H9 (cell line): ENCODE measurements at regions not wholly inside any gene's neighbourhood (a gene's known extent, or its start where the extent isn't known, plus 50 kb on each side); places are given as distances from the start of the nearest gene placed in this dataset.

Experiments used
- DNase-seq: peaks from one replicate; pipeline ENCODE4 v3.0.0-alpha.2; 2017
- H2AFZ ChIP-seq: one replicate; pipeline ENCODE4 v1.6.1; 2013; ENCODE audit warnings: mild to moderate bottlenecking, low read length, control low read depth, moderate library complexity
- H2AK5ac ChIP-seq: 2 replicates; pipeline ENCODE4 v1.6.1; 2013; ENCODE audit warnings: low read length, control low read depth, mixed read lengths; ENCODE audit not compliant: insufficient read length
- H2BK120ac ChIP-seq: one replicate; pipeline ENCODE4 v1.6.1; 2013; ENCODE audit warnings: low read depth, mild to moderate bottlenecking, low read length, control low read depth, inconsistent platforms; ENCODE audit not compliant: poor library complexity, severe bottlenecking
- H2BK12ac ChIP-seq: 2 replicates; pipeline ENCODE4 v1.6.1; 2013; ENCODE audit warnings: low read length, control low read depth, mixed read lengths, low read depth; ENCODE audit not compliant: insufficient read length
- H2BK15ac ChIP-seq: 2 replicates; pipeline ENCODE4 v1.6.1; 2013; ENCODE audit warnings: low read depth, low read length, control low read depth
- H2BK20ac ChIP-seq: one replicate; pipeline ENCODE4 v1.6.1; 2013; ENCODE audit warnings: low read depth, mild to moderate bottlenecking, low read length, control low read depth, inconsistent platforms; ENCODE audit not compliant: poor library complexity, severe bottlenecking
- H2BK5ac ChIP-seq: 2 replicates; pipeline ENCODE4 v1.6.1; 2013; ENCODE audit warnings: low read length, control low read depth, mixed read lengths; ENCODE audit not compliant: insufficient read length
- H3K14ac ChIP-seq: 2 replicates; pipeline ENCODE4 v1.6.1; 2013; ENCODE audit warnings: low read length, control low read depth; ENCODE audit not compliant: insufficient read depth
- H3K18ac ChIP-seq: 2 replicates; pipeline ENCODE4 v1.6.1; 2013; ENCODE audit warnings: low read depth, mild to moderate bottlenecking, mixed read lengths, low read length, control low read depth; ENCODE audit not compliant: insufficient read length
- H3K23ac ChIP-seq: 2 replicates; pipeline ENCODE4 v1.6.1; 2013; ENCODE audit warnings: low read length, control low read depth, mixed read lengths, low read depth; ENCODE audit not compliant: insufficient read length
- H3K23me2 ChIP-seq: 2 replicates; pipeline ENCODE4 v1.6.1; 2013; ENCODE audit warnings: low read depth, mild to moderate bottlenecking, mixed read lengths, low read length, control low read depth; ENCODE audit not compliant: insufficient read length, poor library complexity, severe bottlenecking
- H3K27ac ChIP-seq: 2 replicates; pipeline ENCODE4 v1.5.1; 2013; ENCODE audit warnings: low read length, control low read depth, mixed read lengths, low read depth; ENCODE audit not compliant: insufficient read length
- H3K27me3 ChIP-seq: 2 replicates; pipeline ENCODE4 v1.6.1; 2013; ENCODE audit warnings: low read length, control low read depth, inconsistent platforms; ENCODE audit not compliant: insufficient read depth
- H3K4ac ChIP-seq: 2 replicates; pipeline ENCODE4 v1.6.1; 2013; ENCODE audit warnings: low read depth, mild to moderate bottlenecking, control low read depth, inconsistent platforms, low read length, moderate library complexity
- H3K4me1 ChIP-seq: 2 replicates; pipeline ENCODE4 v1.6.1; 2013; ENCODE audit warnings: low read length, control low read depth, inconsistent platforms; ENCODE audit not compliant: insufficient read depth
- H3K4me2 ChIP-seq: 2 replicates; pipeline ENCODE4 v1.6.1; 2013; ENCODE audit warnings: low read length, control low read depth, mixed read lengths; ENCODE audit not compliant: insufficient read length, insufficient read depth
- H3K56ac ChIP-seq: 2 replicates; pipeline ENCODE4 v1.6.1; 2013; ENCODE audit warnings: low read depth, mild to moderate bottlenecking, mixed read lengths, low read length, control low read depth; ENCODE audit not compliant: insufficient read length
- H3K79me1 ChIP-seq: 2 replicates; pipeline ENCODE4 v1.6.1; 2013; ENCODE audit warnings: low read depth, mild to moderate bottlenecking, moderate library complexity, low read length, control low read depth, inconsistent platforms; ENCODE audit not compliant: insufficient read depth, poor library complexity, severe bottlenecking
- H3K79me2 ChIP-seq: 2 replicates; pipeline ENCODE4 v1.6.1; 2013; ENCODE audit warnings: low read length, control low read depth, inconsistent platforms; ENCODE audit not compliant: insufficient read depth
- H3K9ac ChIP-seq: 2 replicates; pipeline ENCODE4 v1.6.1; 2013; ENCODE audit warnings: low read length, control low read depth, mixed read lengths; ENCODE audit not compliant: insufficient read length; ENCODE audit errors: extremely low read depth
- H3K9me3 ChIP-seq: one replicate; pipeline ENCODE4 v1.6.1; 2013; ENCODE audit warnings: low read depth, low read length, inconsistent platforms; ENCODE audit not compliant: control insufficient read depth
- H3T11ph ChIP-seq: one replicate; pipeline ENCODE4 v1.6.1; 2013; ENCODE audit warnings: mild to moderate bottlenecking, low read length, control low read depth, inconsistent platforms
- H4K20me1 ChIP-seq: one replicate; pipeline ENCODE4 v1.6.1; 2013; ENCODE audit not compliant: control insufficient read depth, insufficient read length, insufficient read depth
- H4K5ac ChIP-seq: 2 replicates; pipeline ENCODE4 v1.6.1; 2013; ENCODE audit warnings: low read depth, mild to moderate bottlenecking, mixed read lengths, low read length, control low read depth; ENCODE audit not compliant: insufficient read length
- H4K8ac ChIP-seq: replicated peaks from 2 replicates; pipeline ENCODE4 v1.6.1; 2013; ENCODE audit warnings: low read length, control low read depth, mixed read lengths, low read depth; ENCODE audit not compliant: insufficient read length
- H4K91ac ChIP-seq: 2 replicates; pipeline ENCODE4 v1.6.1; 2013; ENCODE audit warnings: low read depth, mild to moderate bottlenecking, moderate library complexity, mixed read lengths, low read length, control low read depth; ENCODE audit not compliant: insufficient read length
- H3K27ac Mint-ChIP-seq, 3 experiments: 2 replicates in 2 of 3; 3 replicates in 1 of 3; pipeline ENCODE4 v1.8.0; 2020 to 2021; ENCODE audit warnings: mixed read lengths in 3 of 3, mild to moderate bottlenecking in 1 of 3, moderate library complexity in 1 of 3
- H3K27me3 Mint-ChIP-seq: 2 replicates; pipeline ENCODE4 v1.8.0; 2021; ENCODE audit warnings: low read depth, mild to moderate bottlenecking, moderate library complexity, mixed read lengths
- H3K36me3 Mint-ChIP-seq, 3 experiments: 2 replicates in 2 of 3; 3 replicates in 1 of 3; pipeline ENCODE4 v1.8.0; 2020 to 2021; ENCODE audit warnings: low read depth in 3 of 3, mixed read lengths in 3 of 3; ENCODE audit not compliant: insufficient read depth in 1 of 3
- H3K4me1 Mint-ChIP-seq, 2 experiments: 2 replicates each; pipeline ENCODE4 v1.8.0; 2020; ENCODE audit warnings: mixed read lengths in 2 of 2
- H3K4me3 Mint-ChIP-seq, 2 experiments: 2 replicates in 1 of 2; 3 replicates in 1 of 2; pipeline ENCODE4 v1.8.0; 2020 to 2021; ENCODE audit warnings: mild to moderate bottlenecking in 2 of 2, mixed read lengths in 2 of 2, moderate library complexity in 1 of 2
- H3K9me3 Mint-ChIP-seq, 2 experiments: 2 replicates in 1 of 2; 3 replicates in 1 of 2; pipeline ENCODE4 v1.8.0; 2020; ENCODE audit warnings: mild to moderate bottlenecking in 2 of 2, mixed read lengths in 2 of 2, moderate library complexity in 1 of 2
- CTCF ChIP-seq: fragments of 200-600 bp; sonication (generic); conservative IDR thresholded peaks from 3 replicates; pipeline ENCODE4 v1.8.0; 2021; ENCODE audit warnings: antibody characterized with exemption, mild to moderate bottlenecking

GRCh38 chr5:52069997-52070396 lies 686.7 kb downstream of the ISL1 start:
- Histone ChIP-seq H3K9ac (no peak overlapping the region), H3K23ac (no peak overlapping the region), H3K4ac (no peak overlapping the region), H3K4me1 (no peaks in the 10 kb centered on the region), H3K9me3 (no peaks in the 10 kb centered on the region), H2BK20ac (no peak overlapping the region), H2AFZ (no peak overlapping the region), H4K91ac (no peak overlapping the region), H2BK5ac (no peak overlapping the region), H3T11ph (no peak overlapping the region), H3K79me2 (no peaks in the 10 kb centered on the region), H2BK15ac (no peak overlapping the region), H3K14ac (no peak overlapping the region), H2BK120ac (no peak overlapping the region), H3K18ac (no peak overlapping the region), H4K20me1 (no peaks in the 10 kb centered on the region), H3K27me3 (no peaks in the 10 kb centered on the region), H3K79me1 (no peaks in the 10 kb centered on the region), H4K8ac (no peak overlapping the region), H3K56ac (no peak overlapping the region), H2BK12ac (no peak overlapping the region), H3K27ac (no peak overlapping the region), H3K4me2 (no peak overlapping the region), H3K23me2 (no peaks in the 10 kb centered on the region), H2AK5ac (no peak overlapping the region), H4K5ac (no peak overlapping the region)
- Mint-ChIP-seq H3K4me1 (no peaks in the 10 kb centered on the region), H3K9me3 (peaks cover 2 to 5% of the 10 kb centered on the region in 2 experiments; a peak in 3 of 5 replicates), H3K4me3 (no peak overlapping the region), H3K27ac (no peak overlapping the region), H3K27me3 (no peaks in the 10 kb centered on the region), H3K36me3 (peaks cover 0 to 8% (median 1%) of the 10 kb centered on the region in 3 experiments; a peak in 3 of 7 replicates)
- DNase-seq: no peak
- TF ChIP-seq CTCF: no peak
